SU-DHL-6 (cell line): ENCODE measurements at regions not wholly inside any gene's neighbourhood (a gene's known extent, or its start where the extent isn't known, plus 50 kb on each side); places are given as distances from the start of the nearest gene placed in this dataset.

Experiments
- CTCF ChIP-seq: fragments of 200-600 bp; sonication (generic); IDR thresholded peaks from one replicate; pipeline ENCODE4 v1.5.1; 2017; ENCODE audit warnings: antibody characterized with exemption, mild to moderate bottlenecking, low read length, moderate library complexity; ENCODE audit not compliant: insufficient read depth, poor library complexity, severe bottlenecking
- EZH2phosphoT487 ChIP-seq: fragments of 200-600 bp; sonication (generic), shearing (Covaris generic); conservative IDR thresholded peaks from 2 replicates; pipeline ENCODE4 v1.6.1; 2018; ENCODE audit warnings: mild to moderate bottlenecking, antibody characterized with exemption, low read length, moderate library complexity, mixed read lengths

- TF ChIP-seq CTCF (no peak), EZH2phosphoT487 (no peak)
Measured at GRCh38 chr10:57830877-57831560, 436.7 kb downstream of the IPMK start.
